ENCODE measurements at regions not wholly inside any gene's neighbourhood (a gene's known extent, or its start where the extent isn't known, plus 50 kb on each side); places are given as distances from the start of the nearest gene placed in this dataset.

DNA sequence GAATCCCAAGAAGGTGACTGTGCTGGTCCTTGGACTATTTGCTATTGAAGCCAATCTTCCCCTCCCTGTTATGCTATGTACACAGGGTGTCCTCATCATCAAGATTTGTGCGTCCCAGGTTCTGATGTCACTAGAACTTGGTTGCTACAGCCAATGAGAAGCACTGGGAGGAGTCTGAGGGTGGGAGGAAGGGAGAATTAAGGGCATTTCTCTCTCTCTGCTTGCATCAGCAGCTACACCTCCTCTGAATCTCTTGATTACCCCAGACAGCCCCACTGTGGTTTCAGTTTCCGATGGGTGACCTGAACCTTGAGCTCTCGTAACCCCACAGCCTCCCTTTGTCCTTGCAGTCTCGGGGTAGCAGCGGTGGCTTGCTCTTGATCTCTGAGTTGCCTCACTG lies 212.4 kb upstream of the SESN3 start:
- H3K27ac ChIP-seq, result no peak overlapping the region
- no peaks in the 10 kb centered on the region for H3K9me3 ChIP-seq (ENCODE audit: low read depth)
- peaks cover 8% of the 10 kb centered on the region for H3K27me3 Mint-ChIP-seq (ENCODE audit: insufficient read depth, low read depth)
- no peaks in the 10 kb centered on the region for H4K20me1 ChIP-seq (ENCODE audit: low read depth)
- no peaks in the 10 kb centered on the region for H3K36me3 ChIP-seq
- no peaks in the 10 kb centered on the region for H3K27me3 ChIP-seq
- H3F3A ChIP-seq (ENCODE audit: low read depth), result peaks cover 8% of the 10 kb centered on the region
- peaks cover 10% of the 10 kb centered on the region for H3K9me3 Mint-ChIP-seq
- H3K79me2 ChIP-seq (ENCODE audit: low read depth), result no peaks in the 10 kb centered on the region
- no peak overlapping the region for H3K4me2 ChIP-seq
- no peaks in the 10 kb centered on the region for H3K36me3 Mint-ChIP-seq
- no peak overlapping the region for H3K4me3 Mint-ChIP-seq
- H3K4me1 ChIP-seq, result no peaks in the 10 kb centered on the region
- TF ChIP-seq EZH2 (IDR thresholded peaks at IDR 0.05), result no peak
- H3K4me1 Mint-ChIP-seq, result no peaks in the 10 kb centered on the region
- no peak for DNase-seq (ENCODE audit: low spot score)
- H3K9ac ChIP-seq, result no peak overlapping the region
- no peak overlapping the region for H3K27ac Mint-ChIP-seq
- H2AFZ ChIP-seq (replicated peaks), result no peak overlapping the region
- H3K4me3 ChIP-seq, result no peak overlapping the region

DNA sequence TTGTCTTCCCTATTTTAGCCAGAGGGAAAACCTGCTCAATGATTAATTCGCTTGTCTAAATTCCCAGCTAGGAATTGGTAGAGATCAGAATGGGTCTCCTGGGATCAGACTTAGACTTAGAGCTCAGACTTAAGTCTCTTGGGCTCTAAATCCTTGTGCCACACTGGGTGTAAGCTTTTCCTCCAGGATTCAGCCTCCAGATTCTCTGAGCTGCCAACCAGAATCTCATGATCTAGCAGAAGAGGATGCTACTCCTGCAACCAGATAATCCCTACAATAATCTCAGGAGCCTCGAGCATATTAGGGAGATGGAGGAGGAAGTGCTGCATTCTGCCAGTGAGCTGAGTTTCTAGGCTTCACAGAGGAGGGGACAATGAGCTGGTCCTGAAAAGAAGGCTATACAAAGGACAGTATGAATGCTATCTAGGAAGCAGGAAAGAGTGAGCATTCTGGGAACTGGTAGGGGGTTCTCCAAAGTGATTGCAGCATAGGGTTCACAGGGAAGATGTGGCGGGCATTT lies 211.6 kb upstream of the SESN3 start:
- no peaks in the 10 kb centered on the region for H3K79me2 ChIP-seq (ENCODE audit: low read depth)

DNA sequence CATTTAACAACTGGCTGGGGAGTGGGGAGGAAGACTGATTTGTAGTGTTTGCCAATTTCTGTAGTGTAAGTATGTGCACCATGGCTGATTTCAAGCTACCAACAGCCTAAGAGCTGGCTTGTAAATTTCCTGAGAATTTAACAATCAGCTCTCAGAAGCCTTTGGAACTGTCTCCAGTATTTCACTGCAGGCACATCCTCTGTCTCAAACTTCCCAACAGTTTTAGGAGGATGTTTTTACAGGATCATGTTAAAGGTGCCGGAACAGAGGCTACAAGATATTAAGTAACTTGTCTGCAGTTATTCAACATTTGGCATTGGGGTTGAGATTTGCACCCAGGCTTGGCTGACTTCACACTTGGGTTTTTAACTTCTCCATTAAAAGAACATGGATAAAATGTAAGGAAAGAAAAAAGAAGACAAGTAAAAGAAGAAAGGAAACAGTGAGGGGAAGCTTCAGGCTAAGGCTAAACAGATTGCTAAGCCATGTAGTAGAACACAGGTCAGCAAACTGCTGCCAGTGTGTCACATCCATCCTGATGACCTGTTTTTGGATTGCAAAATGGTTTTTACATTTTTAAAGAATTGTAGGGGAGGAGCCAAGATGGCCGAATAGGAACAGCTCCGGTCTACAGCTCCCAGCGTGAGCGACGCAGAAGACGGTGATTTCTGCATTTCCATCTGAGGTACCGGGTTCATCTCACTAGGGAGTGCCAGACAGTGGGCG lies 204.8 kb upstream of the SESN3 start:
- Histone ChIP-seq H3K4me1 (peaks cover 3% of the 10 kb centered on the region), H2AFZ (replicated peaks) (peak overlapping the region; percentile 59)
- no peak overlapping the region for H3K4me3 Mint-ChIP-seq

More for the DNA sequence above, 211.6 kb upstream of the SESN3 start:
- TF ChIP-seq, protein P1, sequence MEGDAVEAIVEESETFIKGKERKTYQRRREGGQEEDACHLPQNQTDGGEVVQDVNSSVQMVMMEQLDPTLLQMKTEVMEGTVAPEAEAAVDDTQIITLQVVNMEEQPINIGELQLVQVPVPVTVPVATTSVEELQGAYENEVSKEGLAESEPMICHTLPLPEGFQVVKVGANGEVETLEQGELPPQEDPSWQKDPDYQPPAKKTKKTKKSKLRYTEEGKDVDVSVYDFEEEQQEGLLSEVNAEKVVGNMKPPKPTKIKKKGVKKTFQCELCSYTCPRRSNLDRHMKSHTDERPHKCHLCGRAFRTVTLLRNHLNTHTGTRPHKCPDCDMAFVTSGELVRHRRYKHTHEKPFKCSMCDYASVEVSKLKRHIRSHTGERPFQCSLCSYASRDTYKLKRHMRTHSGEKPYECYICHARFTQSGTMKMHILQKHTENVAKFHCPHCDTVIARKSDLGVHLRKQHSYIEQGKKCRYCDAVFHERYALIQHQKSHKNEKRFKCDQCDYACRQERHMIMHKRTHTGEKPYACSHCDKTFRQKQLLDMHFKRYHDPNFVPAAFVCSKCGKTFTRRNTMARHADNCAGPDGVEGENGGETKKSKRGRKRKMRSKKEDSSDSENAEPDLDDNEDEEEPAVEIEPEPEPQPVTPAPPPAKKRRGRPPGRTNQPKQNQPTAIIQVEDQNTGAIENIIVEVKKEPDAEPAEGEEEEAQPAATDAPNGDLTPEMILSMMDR (IDR thresholded peaks at IDR 0.05), result no peak
- TF ChIP-seq EZH2 (IDR thresholded peaks at IDR 0.05), result no peak
- no peak for TF ChIP-seq EZH2phosphoT487 (IDR thresholded peaks at IDR 0.05)
- Histone ChIP-seq H3F3A (ENCODE audit: low read depth) (peaks cover 8% of the 10 kb centered on the region), H3K36me3 (no peaks in the 10 kb centered on the region), H3K9ac (no peak overlapping the region), H4K20me1 (ENCODE audit: low read depth) (no peaks in the 10 kb centered on the region), H3K4me3 (no peak overlapping the region), H3K4me2 (no peak overlapping the region), H3K4me1 (no peaks in the 10 kb centered on the region), H3K9me3 (ENCODE audit: low read depth) (no peaks in the 10 kb centered on the region), H2AFZ (replicated peaks) (no peak overlapping the region), H3K27me3 (no peaks in the 10 kb centered on the region), H3K27ac (no peak overlapping the region)
- H3K4me1 Mint-ChIP-seq, result no peaks in the 10 kb centered on the region
- no peak overlapping the region for H3K4me3 Mint-ChIP-seq
- peaks cover 10% of the 10 kb centered on the region for H3K9me3 Mint-ChIP-seq
- peak; percentile 13 for DNase-seq (ENCODE audit: low spot score)
- H3K27me3 Mint-ChIP-seq (ENCODE audit: insufficient read depth, low read depth), result peaks cover 8% of the 10 kb centered on the region
- no peak overlapping the region for H3K27ac Mint-ChIP-seq
- H3K36me3 Mint-ChIP-seq, result no peaks in the 10 kb centered on the region

More for the DNA sequence above, 204.8 kb upstream of the SESN3 start:
- no peaks in the 10 kb centered on the region for H3K79me2 ChIP-seq (ENCODE audit: low read depth)
- H4K20me1 ChIP-seq (ENCODE audit: low read depth), result no peaks in the 10 kb centered on the region
- H3K9ac ChIP-seq, result no peak overlapping the region
- peaks cover 6% of the 10 kb centered on the region for H3K27me3 Mint-ChIP-seq (ENCODE audit: insufficient read depth, low read depth)
- no peak for DNase-seq (ENCODE audit: low spot score)
- H3K27me3 ChIP-seq, result no peaks in the 10 kb centered on the region
- H3K9me3 ChIP-seq (ENCODE audit: low read depth), result no peaks in the 10 kb centered on the region
- H3K27ac Mint-ChIP-seq, result peak overlapping the region; percentile 76
- H3K4me3 ChIP-seq, result no peak overlapping the region
- H3K27ac ChIP-seq, result no peak overlapping the region
- peaks cover 7% of the 10 kb centered on the region for H3K4me1 Mint-ChIP-seq
- H3K36me3 Mint-ChIP-seq, result no peaks in the 10 kb centered on the region
- TF ChIP-seq EZH2 (IDR thresholded peaks at IDR 0.05) (no peak), EZH2phosphoT487 (IDR thresholded peaks at IDR 0.05) (no peak)
- TF ChIP-seq, protein P1 (IDR thresholded peaks at IDR 0.05), result no peak
- H3K36me3 ChIP-seq, result no peaks in the 10 kb centered on the region
- H3K9me3 Mint-ChIP-seq, result peaks cover 3% of the 10 kb centered on the region
- no peaks in the 10 kb centered on the region for H3F3A ChIP-seq (ENCODE audit: low read depth)
- H3K4me2 ChIP-seq, result no peak overlapping the region
